CD4-positive, alpha-beta T cell (primary cell): ENCODE measurements at regions not wholly inside any gene's neighbourhood (a gene's known extent, or its start where the extent isn't known, plus 50 kb on each side); places are given as distances from the start of the nearest gene placed in this dataset.

Experiments
- ATAC-seq: fragments of 200-7000 bp; cut with Tn5 transposase; one replicate; pipeline ENCODE4 v1.10.0; 2022; ENCODE audit warnings: mild to moderate bottlenecking; ENCODE audit not compliant: poor library complexity
- CTCF ChIA-PET: fragments of 350-600 bp; sonication (Branson Sonifier 250); formaldehyde crosslinking; loops from one replicate; lab custom pipeline; 2021; ENCODE audit warnings: antibody characterized with exemption, inconsistent platforms; lab: Charles Lee
- POLR2A ChIA-PET: fragments of 350-600 bp; sonication (Branson Sonifier 250); formaldehyde crosslinking; loops from one replicate; lab custom pipeline; 2021; ENCODE audit warnings: antibody characterized with exemption, inconsistent platforms; lab: Charles Lee
- DNase-seq, 14 experiments: peaks; one replicate each; pipeline ENCODE4 v3.0.0-alpha.2; 2013 to 2020; ENCODE audit warnings: mixed read lengths in 2 of 14
- H3K27ac ChIP-seq, 2 donors: one replicate each; pipeline versions ENCODE4 v1.5.1 to v1.7.0; 2013; ENCODE audit warnings: low read length in 2 of 2, low read depth in 1 of 2, mild to moderate bottlenecking in 1 of 2
- H3K27me3 ChIP-seq, 2 experiments: 1 replicate in 1 of 2; 2 replicates in 1 of 2; pipeline versions ENCODE4 v1.6.1 to v1.7.0; 2013; ENCODE audit warnings: low read length in 2 of 2, control low read depth in 1 of 2, mild to moderate bottlenecking in 1 of 2, moderate library complexity in 1 of 2; ENCODE audit not compliant: insufficient read depth in 2 of 2, control insufficient read depth in 1 of 2
- H3K36me3 ChIP-seq: one replicate; pipeline ENCODE4 v1.6.1; 2013; ENCODE audit warnings: low read length, control low read depth; ENCODE audit not compliant: insufficient read depth
- H3K4me1 ChIP-seq: one replicate; pipeline ENCODE4 v1.6.1; 2013; ENCODE audit warnings: low read length, control low read depth; ENCODE audit not compliant: insufficient read depth
- H3K4me3 ChIP-seq: one replicate; pipeline ENCODE4 v1.5.1; 2013; ENCODE audit warnings: mild to moderate bottlenecking, low read length, moderate library complexity
- H3K9me3 ChIP-seq, 2 experiments: 1 replicate in 1 of 2; 2 replicates in 1 of 2; pipeline versions ENCODE4 v1.6.1 to v1.7.0; 2013; ENCODE audit warnings: low read length in 2 of 2, mild to moderate bottlenecking in 2 of 2, control low read depth in 1 of 2, moderate library complexity in 1 of 2; ENCODE audit not compliant: control insufficient read depth in 1 of 2, insufficient read depth in 1 of 2
- H3K27ac Mint-ChIP-seq: one replicate; pipeline ENCODE4 v1.8.0; 2020; ENCODE audit warnings: mixed read lengths
- H3K27me3 Mint-ChIP-seq: one replicate; pipeline ENCODE4 v1.8.0; 2021; ENCODE audit warnings: mixed read lengths
- H3K36me3 Mint-ChIP-seq: one replicate; pipeline ENCODE4 v1.8.0; 2021; ENCODE audit warnings: low read depth, mixed read lengths
- H3K4me1 Mint-ChIP-seq: one replicate; pipeline ENCODE4 v1.8.0; 2021; ENCODE audit warnings: low read depth, mixed read lengths
- H3K4me3 Mint-ChIP-seq: one replicate; pipeline ENCODE4 v1.8.0; 2020; ENCODE audit warnings: mild to moderate bottlenecking, mixed read lengths
- H3K9me3 Mint-ChIP-seq: one replicate; pipeline ENCODE4 v1.8.0; 2020; ENCODE audit warnings: mixed read lengths
- CTCF ChIP-seq: fragments of 200-600 bp; IDR thresholded peaks from one replicate; pipeline ENCODE4 v1.8.0; 2022; ENCODE audit warnings: antibody characterized with exemption, mild to moderate bottlenecking
- intact Hi-C, 2 experiments: fragments of 100-400 bp; cut with DNase I in 1 of 2; cut with micrococcal nuclease in 1 of 2; formaldehyde crosslinking; loops; one replicate each; pipeline versions ENCODE4 v1.15.1 to v1.9.0; 2023 to 2025; cut with DNase I, micrococcal nuclease

GRCh38 chr1:104082221-104082620, 332.5 kb downstream of the AMY1C start:
- H3K36me3 ChIP-seq: no peaks in the 10 kb centered on the region
- no peak for DNase-seq
- no peaks in the 10 kb centered on the region for H3K4me1 Mint-ChIP-seq
- peaks cover 6% of the 10 kb centered on the region for H3K9me3 Mint-ChIP-seq
- H3K27ac Mint-ChIP-seq: no peak overlapping the region
- CTCF ChIA-PET: no interaction called here
- H3K36me3 Mint-ChIP-seq: no peaks in the 10 kb centered on the region
- no peak overlapping the region for H3K4me3 Mint-ChIP-seq
- intact Hi-C loops: no loop called here
- no peaks in the 10 kb centered on the region for H3K27me3 ChIP-seq
- H3K27me3 Mint-ChIP-seq: no peaks in the 10 kb centered on the region
- no peak for ATAC-seq
- H3K4me1 ChIP-seq: no peaks in the 10 kb centered on the region
- H3K9me3 ChIP-seq: peaks cover 0 to 5% of the 10 kb centered on the region in 2 experiments
- no peak overlapping the region for H3K4me3 ChIP-seq
- no peak overlapping the region for H3K27ac ChIP-seq
- POLR2A ChIA-PET: no interaction called here
- TF ChIP-seq CTCF: no peak

- CTCF ChIA-PET: no interaction called here
- Histone ChIP-seq H3K4me3 (no peak overlapping the region), H3K4me1 (no peaks in the 10 kb centered on the region), H3K27me3 (no peaks in the 10 kb centered on the region), H3K27ac (no peak overlapping the region), H3K36me3 (no peaks in the 10 kb centered on the region), H3K9me3 (no peaks in the 10 kb centered on the region)
- no peak for ATAC-seq
- POLR2A ChIA-PET: no interaction called here
- Mint-ChIP-seq H3K4me3 (no peak overlapping the region), H3K4me1 (no peaks in the 10 kb centered on the region), H3K27ac (no peak overlapping the region), H3K27me3 (no peaks in the 10 kb centered on the region), H3K9me3 (peaks cover 6% of the 10 kb centered on the region), H3K36me3 (no peaks in the 10 kb centered on the region)
- intact Hi-C loops: no loop called here
- TF ChIP-seq CTCF: no peak
- DNase-seq: no peak
Measured at GRCh38 chr1:104084380-104084779, 334.7 kb downstream of the AMY1C start.

- H3K27ac ChIP-seq: no peak overlapping the region
- H3K36me3 ChIP-seq: no peaks in the 10 kb centered on the region
- no peaks in the 10 kb centered on the region for H3K4me1 ChIP-seq
- intact Hi-C loops: no loop called here
- TF ChIP-seq CTCF: no peak
- no peak overlapping the region for H3K4me3 ChIP-seq
- Mint-ChIP-seq H3K27ac (no peak overlapping the region), H3K4me3 (no peak overlapping the region), H3K9me3 (peaks cover 3% of the 10 kb centered on the region), H3K4me1 (no peaks in the 10 kb centered on the region), H3K27me3 (no peaks in the 10 kb centered on the region), H3K36me3 (no peaks in the 10 kb centered on the region)
- DNase-seq (no peak), ATAC-seq (no peak)
- no peaks in the 10 kb centered on the region for H3K27me3 ChIP-seq
- ChIA-PET POLR2A (no interaction called here), CTCF (no interaction called here)
- H3K9me3 ChIP-seq: no peaks in the 10 kb centered on the region
Measured at GRCh38 chr1:104092698-104093097, 343.0 kb downstream of the AMY1C start.
